Gastroesophageal sphincter (tissue), 4 donors: ENCODE measurements at regions not wholly inside any gene's neighbourhood (a gene's known extent, or its start where the extent isn't known, plus 50 kb on each side); places are given as distances from the start of the nearest gene placed in this dataset.

Source experiments
- ATAC-seq: fragments of 150-250 bp; one replicate; pipeline ENCODE4 v1.9.1; 2016; ENCODE audit warnings: mild to moderate bottlenecking, moderate library complexity
- H3K27ac ChIP-seq, 4 donors: fragments of 200-600 bp; sonication (generic) in 3 of 4; 1 replicate in 3 of 4; 2 replicates in 1 of 4; pipeline ENCODE4 v1.5.1; 2016 to 2019
- H3K27me3 ChIP-seq: fragments of 200-600 bp; sonication (generic); one replicate; pipeline ENCODE4 v1.5.1; 2019
- H3K36me3 ChIP-seq, 2 donors: fragments of 200-600 bp; sonication (generic); one replicate each; pipeline ENCODE4 v1.5.1; 2019; ENCODE audit warnings: control low read depth in 1 of 2
- H3K4me1 ChIP-seq, 3 donors: fragments of 200-600 bp; sonication (generic); 1 replicate in 2 of 3; 2 replicates in 1 of 3; pipeline ENCODE4 v1.5.1; 2016 to 2019; ENCODE audit warnings: control low read depth in 2 of 3
- H3K4me3 ChIP-seq, 2 donors: fragments of 200-600 bp; sonication (generic); one replicate each; pipeline ENCODE4 v1.5.1; 2019; ENCODE audit warnings: mild to moderate bottlenecking in 1 of 2, moderate library complexity in 1 of 2
- H3K9me3 ChIP-seq, 3 donors: fragments of 200-600 bp; sonication (generic); one replicate each; pipeline ENCODE4 v1.5.1; 2017 to 2019; ENCODE audit warnings: control low read depth in 2 of 3
- CTCF ChIP-seq, 4 experiments: fragments of 200-600 bp in 2 of 4; fragments of 450-650 bp in 2 of 4; sonication (generic) in 1 of 4; IDR thresholded peaks; one replicate each; pipeline ENCODE4 v1.5.1; 2017 to 2019; ENCODE audit warnings: antibody characterized with exemption in 4 of 4, mild to moderate bottlenecking in 2 of 4, moderate library complexity in 2 of 4
- EP300 ChIP-seq: sonication (generic); formaldehyde crosslinking; IDR thresholded peaks from one replicate; pipeline ENCODE4 v1.6.1; 2017; ENCODE audit warnings: antibody characterized with exemption, mild to moderate bottlenecking
- POLR2A ChIP-seq, 2 donors: fragments of 450-650 bp; IDR thresholded peaks; one replicate each; pipeline ENCODE4 v1.6.1; 2017; ENCODE audit warnings: antibody characterized with exemption in 2 of 2, mild to moderate bottlenecking in 2 of 2, moderate library complexity in 1 of 2
- POLR2AphosphoS5 ChIP-seq: sonication (generic); formaldehyde crosslinking; IDR thresholded peaks from one replicate; pipeline ENCODE4 v1.6.1; 2017; ENCODE audit warnings: antibody characterized with exemption
- WGBS, 2 donors: methylation state at CpG; one replicate each; pipeline ENCODE4 v1.1.5; 2018; ENCODE audit warnings: low coverage in 1 of 2; 5-methylcytosine and 5-hydroxymethylcytosine counted together

- 91 to 97% methylated on average over 4 to 5 of the region's 5 CpGs for WGBS, 2 donors
- TF ChIP-seq CTCF (IDR thresholded peaks at IDR 0.05) (no peak), POLR2A (IDR thresholded peaks at IDR 0.05) (no peak)
- H3K9me3 ChIP-seq = no peaks in the 10 kb centered on the region
- H3K27me3 ChIP-seq = no peaks in the 10 kb centered on the region
- no peaks in the 10 kb centered on the region for H3K36me3 ChIP-seq
- ATAC-seq = no peak
- peaks cover 0 to 19% (median 0%) of the 10 kb centered on the region in 3 donors for H3K4me1 ChIP-seq
- no peak overlapping the region for H3K4me3 ChIP-seq
- no peak overlapping the region for H3K27ac ChIP-seq
Observed at GRCh38 chr5:97922776-97923175, 739.7 kb upstream of the RIOK2 start.

- Histone ChIP-seq H3K27ac (no peak overlapping the region), H3K4me1 (peaks cover 0 to 14% (median 0%) of the 10 kb centered on the region in 3 donors), H3K27me3 (no peaks in the 10 kb centered on the region), H3K36me3 (no peaks in the 10 kb centered on the region), H3K4me3 (no peak overlapping the region), H3K9me3 (no peaks in the 10 kb centered on the region)
- ATAC-seq = no peak
- no peak for TF ChIP-seq CTCF (IDR thresholded peaks at IDR 0.05)
- no peak for TF ChIP-seq POLR2A (IDR thresholded peaks at IDR 0.05)
- no peak for TF ChIP-seq EP300
- TF ChIP-seq POLR2AphosphoS5 = no peak
Observed at GRCh38 chr5:97923496-97923895, 740.4 kb upstream of the RIOK2 start.

- TF ChIP-seq CTCF (IDR thresholded peaks at IDR 0.05) = no peak
- TF ChIP-seq EP300 = no peak
- no peak for TF ChIP-seq POLR2A (IDR thresholded peaks at IDR 0.05)
- TF ChIP-seq POLR2AphosphoS5 = no peak
- no peak overlapping the region for H3K4me3 ChIP-seq
- H3K4me1 ChIP-seq = peaks cover 0 to 9% (median 0%) of the 10 kb centered on the region in 3 donors
- ATAC-seq = no peak
- no peak overlapping the region for H3K27ac ChIP-seq
- H3K36me3 ChIP-seq = no peaks in the 10 kb centered on the region
- WGBS, 2 donors = 76 to 100% methylated on average over 1 of the region's 1 CpG
- H3K9me3 ChIP-seq = no peaks in the 10 kb centered on the region
- H3K27me3 ChIP-seq = no peaks in the 10 kb centered on the region
Observed at GRCh38 chr5:97923997-97924396, 741.0 kb upstream of the RIOK2 start.

GRCh38 chr5:97929383-97929782 lies 746.3 kb upstream of the RIOK2 start:
- no peak overlapping the region for H3K4me3 ChIP-seq
- H3K4me1 ChIP-seq = no peaks in the 10 kb centered on the region
- no peak for TF ChIP-seq POLR2A (IDR thresholded peaks at IDR 0.05)
- no peak for TF ChIP-seq EP300
- no peak for TF ChIP-seq POLR2AphosphoS5
- TF ChIP-seq CTCF (IDR thresholded peaks at IDR 0.05) = no peak
- H3K27me3 ChIP-seq = no peaks in the 10 kb centered on the region
- ATAC-seq = no peak
- H3K36me3 ChIP-seq = no peaks in the 10 kb centered on the region
- no peaks in the 10 kb centered on the region for H3K9me3 ChIP-seq
- no peak overlapping the region for H3K27ac ChIP-seq
- WGBS, 2 donors = 82 to 85% methylated on average over 1 of the region's 1 CpG

- no peak for ATAC-seq
- TF ChIP-seq POLR2AphosphoS5 (no peak), EP300 (no peak), CTCF (IDR thresholded peaks at IDR 0.05) (no peak)
- Histone ChIP-seq H3K27me3 (no peaks in the 10 kb centered on the region), H3K27ac (no peak overlapping the region), H3K4me3 (no peak overlapping the region), H3K9me3 (no peaks in the 10 kb centered on the region), H3K36me3 (no peaks in the 10 kb centered on the region), H3K4me1 (no peaks in the 10 kb centered on the region)
Observed at GRCh38 chr5:97931829-97932228, 748.8 kb upstream of the RIOK2 start.
